A549 (cell line): ENCODE measurements at regions not wholly inside any gene's neighbourhood (a gene's known extent, or its start where the extent isn't known, plus 50 kb on each side); places are given as distances from the start of the nearest gene placed in this dataset.

Experiments
- CHD2 ChIP-seq: fragments of 150-350 bp; IDR thresholded peaks from 2 replicates; pipeline ENCODE4 v1.6.1; 2014; ENCODE audit warnings: low read length; ENCODE audit not compliant: partially characterized antibody
- EP300 ChIP-seq, 2 experiments: fragments of >200 bp; sonication (Bioruptor Twin); formaldehyde crosslinking; IDR thresholded peaks; 2 replicates in 1 of 2; 3 replicates in 1 of 2; pipeline ENCODE4 v1.6.1; 2016 to 2017
- ESRRA ChIP-seq: fragments of 150-350 bp; IDR thresholded peaks from 2 replicates; pipeline ENCODE4 v1.6.1; 2014; ENCODE audit warnings: mild to moderate bottlenecking, low read length, borderline replicate concordance
- NFE2L2 ChIP-seq: fragments of 150-350 bp; conservative IDR thresholded peaks from 2 replicates; pipeline ENCODE4 v1.6.1; 2014; ENCODE audit warnings: low read length
- POLR2A ChIP-seq: IDR thresholded peaks from 2 replicates; pipeline ENCODE4 v1.6.1; 2012; ENCODE audit warnings: mild to moderate bottlenecking, low read length
- RAD21 ChIP-seq, 2 experiments: fragments of >200 bp in 1 of 2; sonication (Bioruptor Twin) in 1 of 2; formaldehyde crosslinking in 1 of 2; IDR thresholded peaks in 1 of 2; conservative IDR thresholded peaks in 1 of 2; 2 replicates in 1 of 2; 3 replicates in 1 of 2; pipeline ENCODE4 v1.6.1; 2012 to 2018; ENCODE audit warnings: inconsistent platforms in 1 of 2
- RFX5 ChIP-seq: fragments of 450-650 bp; IDR thresholded peaks from 2 replicates; pipeline ENCODE4 v1.7.1; 2014; ENCODE audit warnings: antibody characterized with exemption, mild to moderate bottlenecking, moderate library complexity
- RNF2 ChIP-seq: fragments of 200-600 bp; sonication (generic); IDR thresholded peaks from 2 replicates; pipeline ENCODE4 v1.6.1; 2016; ENCODE audit warnings: low read depth, mild to moderate bottlenecking, antibody characterized with exemption, moderate library complexity, borderline replicate concordance
- ZSCAN20 ChIP-seq: fragments of 250-450 bp; sonication (Bioruptor Pico); IDR thresholded peaks from 2 replicates; pipeline ENCODE4 v1.8.0; 2022; ENCODE audit warnings: mild to moderate bottlenecking, moderate library complexity
- TF ChIP-seq, protein P1 (sequence below): fragments of 450-650 bp; IDR thresholded peaks from 2 replicates; pipeline ENCODE4 v1.6.1; 2014; ENCODE audit warnings: antibody characterized with exemption
- TF ChIP-seq, protein P2 (sequence below): fragments of >200 bp; sonication (Bioruptor Twin); formaldehyde crosslinking; IDR thresholded peaks from 3 replicates; pipeline ENCODE4 v1.5.1; 2016
- TF ChIP-seq, protein P3 (sequence below): IDR thresholded peaks from 2 replicates; pipeline ENCODE4 v1.6.1; 2012
- TF ChIP-seq, protein P4 (sequence below): fragments of >200 bp; sonication (Bioruptor Twin); formaldehyde crosslinking; IDR thresholded peaks from 3 replicates; pipeline ENCODE4 v1.6.1; 2016

DNA sequence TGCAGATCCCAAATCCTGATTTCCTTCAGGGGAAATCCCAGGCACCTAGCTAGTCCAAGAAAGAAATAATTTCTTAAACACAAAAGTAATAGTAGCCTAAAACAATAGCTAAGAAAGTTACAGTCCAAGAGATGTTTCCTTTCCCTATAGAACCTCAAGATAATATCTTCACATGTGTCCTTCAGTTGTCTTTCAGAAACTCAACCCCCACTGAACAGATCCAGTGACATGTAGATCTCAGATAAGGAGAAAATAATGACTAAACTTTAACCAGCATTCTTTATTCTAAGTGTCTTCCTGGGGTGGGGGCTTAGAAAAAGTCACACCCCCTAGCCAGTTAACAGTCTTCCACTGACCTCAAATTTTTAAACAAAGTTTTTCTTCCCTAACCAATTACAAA lies 131.3 kb upstream of the ADRA1B start:
- TF ChIP-seq, protein P1, sequence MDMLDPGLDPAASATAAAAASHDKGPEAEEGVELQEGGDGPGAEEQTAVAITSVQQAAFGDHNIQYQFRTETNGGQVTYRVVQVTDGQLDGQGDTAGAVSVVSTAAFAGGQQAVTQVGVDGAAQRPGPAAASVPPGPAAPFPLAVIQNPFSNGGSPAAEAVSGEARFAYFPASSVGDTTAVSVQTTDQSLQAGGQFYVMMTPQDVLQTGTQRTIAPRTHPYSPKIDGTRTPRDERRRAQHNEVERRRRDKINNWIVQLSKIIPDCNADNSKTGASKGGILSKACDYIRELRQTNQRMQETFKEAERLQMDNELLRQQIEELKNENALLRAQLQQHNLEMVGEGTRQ: no peak
- TF ChIP-seq CHD2 (no peak), POLR2A (no peak), EP300 (IDR thresholded peaks at IDR 0.05) (no peak), RAD21 (conservative IDR thresholded peaks at IDR 0.05 in 1 of 2, IDR thresholded peaks at IDR 0.05 in 1 of 2) (no peak), RNF2 (no peak), NFE2L2 (no peak), ESRRA (no peak), ZSCAN20 (no peak), RFX5 (no peak)
- TF ChIP-seq, protein P2, sequence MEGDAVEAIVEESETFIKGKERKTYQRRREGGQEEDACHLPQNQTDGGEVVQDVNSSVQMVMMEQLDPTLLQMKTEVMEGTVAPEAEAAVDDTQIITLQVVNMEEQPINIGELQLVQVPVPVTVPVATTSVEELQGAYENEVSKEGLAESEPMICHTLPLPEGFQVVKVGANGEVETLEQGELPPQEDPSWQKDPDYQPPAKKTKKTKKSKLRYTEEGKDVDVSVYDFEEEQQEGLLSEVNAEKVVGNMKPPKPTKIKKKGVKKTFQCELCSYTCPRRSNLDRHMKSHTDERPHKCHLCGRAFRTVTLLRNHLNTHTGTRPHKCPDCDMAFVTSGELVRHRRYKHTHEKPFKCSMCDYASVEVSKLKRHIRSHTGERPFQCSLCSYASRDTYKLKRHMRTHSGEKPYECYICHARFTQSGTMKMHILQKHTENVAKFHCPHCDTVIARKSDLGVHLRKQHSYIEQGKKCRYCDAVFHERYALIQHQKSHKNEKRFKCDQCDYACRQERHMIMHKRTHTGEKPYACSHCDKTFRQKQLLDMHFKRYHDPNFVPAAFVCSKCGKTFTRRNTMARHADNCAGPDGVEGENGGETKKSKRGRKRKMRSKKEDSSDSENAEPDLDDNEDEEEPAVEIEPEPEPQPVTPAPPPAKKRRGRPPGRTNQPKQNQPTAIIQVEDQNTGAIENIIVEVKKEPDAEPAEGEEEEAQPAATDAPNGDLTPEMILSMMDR: no peak
- TF ChIP-seq, protein P3, sequence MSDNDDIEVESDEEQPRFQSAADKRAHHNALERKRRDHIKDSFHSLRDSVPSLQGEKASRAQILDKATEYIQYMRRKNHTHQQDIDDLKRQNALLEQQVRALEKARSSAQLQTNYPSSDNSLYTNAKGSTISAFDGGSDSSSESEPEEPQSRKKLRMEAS: no peak
- TF ChIP-seq, protein P4, sequence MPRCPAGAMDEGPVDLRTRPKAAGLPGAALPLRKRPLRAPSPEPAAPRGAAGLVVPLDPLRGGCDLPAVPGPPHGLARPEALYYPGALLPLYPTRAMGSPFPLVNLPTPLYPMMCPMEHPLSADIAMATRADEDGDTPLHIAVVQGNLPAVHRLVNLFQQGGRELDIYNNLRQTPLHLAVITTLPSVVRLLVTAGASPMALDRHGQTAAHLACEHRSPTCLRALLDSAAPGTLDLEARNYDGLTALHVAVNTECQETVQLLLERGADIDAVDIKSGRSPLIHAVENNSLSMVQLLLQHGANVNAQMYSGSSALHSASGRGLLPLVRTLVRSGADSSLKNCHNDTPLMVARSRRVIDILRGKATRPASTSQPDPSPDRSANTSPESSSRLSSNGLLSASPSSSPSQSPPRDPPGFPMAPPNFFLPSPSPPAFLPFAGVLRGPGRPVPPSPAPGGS: no peak
